PC-9 (cell line): ENCODE measurements at regions not wholly inside any gene's neighbourhood (a gene's known extent, or its start where the extent isn't known, plus 50 kb on each side); places are given as distances from the start of the nearest gene placed in this dataset.
"Not testable (repeated sequence)": the region's sequence is repeated elsewhere in the genome, so short reads cannot be mapped to it uniquely, and the experiment has no call there.

ENCODE experiments used
- CTCF ChIP-seq: fragments of 200-600 bp; sonication (generic); conservative IDR thresholded peaks from 2 replicates; pipeline ENCODE4 v1.6.1; 2017; ENCODE audit warnings: mixed run types, antibody characterized with exemption, mild to moderate bottlenecking, moderate library complexity
- EZH2 ChIP-seq: fragments of 200-600 bp; sonication (generic); IDR thresholded peaks from 2 replicates; pipeline ENCODE4 v1.8.0; 2017; ENCODE audit warnings: antibody characterized with exemption, low read depth

GRCh38 chr2:87516369-87516967 lies 231.4 kb upstream of the PLGLB2 start:
- TF ChIP-seq CTCF, EZH2: not testable (repeated sequence)
